Testis (tissue), 2 donors: ENCODE measurements at regions not wholly inside any gene's neighbourhood (a gene's known extent, or its start where the extent isn't known, plus 50 kb on each side); places are given as distances from the start of the nearest gene placed in this dataset.

Source experiments
- DNase-seq: peaks from one replicate; pipeline ENCODE4 v3.0.0-alpha.2; 2019
- H3K27ac ChIP-seq, 2 donors: fragments of 200-600 bp; sonication (generic); one replicate each; pipeline ENCODE4 v1.5.1; 2019
- H3K27me3 ChIP-seq: fragments of 200-600 bp; sonication (generic); one replicate; pipeline ENCODE4 v1.5.1; 2019
- H3K36me3 ChIP-seq: fragments of 200-600 bp; sonication (generic); one replicate; pipeline ENCODE4 v1.5.1; 2017; ENCODE audit warnings: low read depth; ENCODE audit errors: missing control alignments
- H3K4me1 ChIP-seq: fragments of 200-600 bp; sonication (generic); one replicate; pipeline ENCODE4 v1.5.1; 2019
- H3K4me3 ChIP-seq, 2 donors: fragments of 200-600 bp; sonication (generic); one replicate each; pipeline ENCODE4 v1.5.1; 2017 to 2019
- H3K9me3 ChIP-seq: fragments of 200-600 bp; sonication (generic); one replicate; pipeline ENCODE4 v1.5.1; 2017
- POLR2A ChIP-seq: fragments of 450-650 bp; IDR thresholded peaks from one replicate; pipeline ENCODE4 v1.6.1; 2017; ENCODE audit warnings: antibody characterized with exemption, mild to moderate bottlenecking, moderate library complexity
- WGBS, 2 donors: methylation state at CpG; one replicate each; pipeline ENCODE4 v1.1.5; 2018; 5-methylcytosine and 5-hydroxymethylcytosine counted together
- intact Hi-C: fragments of 100-400 bp; cut with DNase I; formaldehyde crosslinking; loops from one replicate; pipeline ENCODE4 v1.15.1; 2023; ENCODE audit warnings: low total_unique reads
- TF ChIP-seq, protein P1 (sequence below), 3 experiments: fragments of 450-650 bp in 2 of 3; fragments of 200-600 bp in 1 of 3; sonication (generic) in 1 of 3; IDR thresholded peaks; one replicate each; pipeline ENCODE4 v1.5.1; 2016 to 2019; ENCODE audit warnings: antibody characterized with exemption in 3 of 3, mild to moderate bottlenecking in 2 of 3, moderate library complexity in 1 of 3

- no peak overlapping the region for H3K4me3 ChIP-seq
- WGBS, 2 donors: 49 to 58% methylated on average over 2 of the region's 2 CpGs
- H3K27me3 ChIP-seq: no peaks in the 10 kb centered on the region
- no peaks in the 10 kb centered on the region for H3K4me1 ChIP-seq
- H3K36me3 ChIP-seq: no peaks in the 10 kb centered on the region
- no peak for DNase-seq
- intact Hi-C loops: no loop called here
- TF ChIP-seq POLR2A: no peak
- TF ChIP-seq, protein P1, sequence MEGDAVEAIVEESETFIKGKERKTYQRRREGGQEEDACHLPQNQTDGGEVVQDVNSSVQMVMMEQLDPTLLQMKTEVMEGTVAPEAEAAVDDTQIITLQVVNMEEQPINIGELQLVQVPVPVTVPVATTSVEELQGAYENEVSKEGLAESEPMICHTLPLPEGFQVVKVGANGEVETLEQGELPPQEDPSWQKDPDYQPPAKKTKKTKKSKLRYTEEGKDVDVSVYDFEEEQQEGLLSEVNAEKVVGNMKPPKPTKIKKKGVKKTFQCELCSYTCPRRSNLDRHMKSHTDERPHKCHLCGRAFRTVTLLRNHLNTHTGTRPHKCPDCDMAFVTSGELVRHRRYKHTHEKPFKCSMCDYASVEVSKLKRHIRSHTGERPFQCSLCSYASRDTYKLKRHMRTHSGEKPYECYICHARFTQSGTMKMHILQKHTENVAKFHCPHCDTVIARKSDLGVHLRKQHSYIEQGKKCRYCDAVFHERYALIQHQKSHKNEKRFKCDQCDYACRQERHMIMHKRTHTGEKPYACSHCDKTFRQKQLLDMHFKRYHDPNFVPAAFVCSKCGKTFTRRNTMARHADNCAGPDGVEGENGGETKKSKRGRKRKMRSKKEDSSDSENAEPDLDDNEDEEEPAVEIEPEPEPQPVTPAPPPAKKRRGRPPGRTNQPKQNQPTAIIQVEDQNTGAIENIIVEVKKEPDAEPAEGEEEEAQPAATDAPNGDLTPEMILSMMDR (IDR thresholded peaks at IDR 0.05): no peak
- H3K9me3 ChIP-seq: no peaks in the 10 kb centered on the region
- no peak overlapping the region for H3K27ac ChIP-seq
These were observed 286.9 kb downstream of the TMX3 start for GRCh38 chr18:68427951-68428401.

DNA sequence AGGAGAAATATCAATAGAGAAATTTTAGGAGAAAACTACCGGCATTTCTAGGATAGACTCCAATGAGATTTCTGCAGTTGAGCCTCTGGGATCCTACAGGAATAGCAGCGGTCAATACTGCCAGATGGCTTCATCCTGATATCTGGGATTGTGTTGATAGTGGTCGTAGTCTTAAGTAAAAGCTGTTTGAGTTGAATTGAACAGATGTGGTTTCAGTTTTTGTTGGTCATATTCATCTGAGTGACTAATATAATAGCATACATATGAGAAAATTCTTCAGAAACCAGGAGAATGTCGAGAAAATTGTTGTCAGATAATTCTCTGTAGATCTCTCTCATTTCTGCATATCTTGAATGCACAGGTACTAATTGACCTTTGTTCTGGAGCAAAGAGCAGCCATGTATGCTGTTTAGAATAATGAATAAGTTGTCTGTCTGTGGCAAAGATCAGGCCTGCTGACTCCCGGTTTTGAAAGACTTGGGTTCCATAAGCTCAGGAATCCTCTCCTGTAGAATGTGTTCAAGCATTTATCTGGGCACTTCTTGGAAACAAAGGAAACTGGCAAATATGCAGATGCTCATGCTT, 288.1 kb downstream of the TMX3 start:
- Histone ChIP-seq H3K9me3 (no peaks in the 10 kb centered on the region), H3K4me3 (no peak overlapping the region), H3K4me1 (no peaks in the 10 kb centered on the region), H3K27ac (no peak overlapping the region), H3K27me3 (no peaks in the 10 kb centered on the region), H3K36me3 (no peaks in the 10 kb centered on the region)
- DNase-seq: no peak
- 87 to 88% methylated on average over 5 of the region's 5 CpGs for WGBS, 2 donors
- intact Hi-C loops: no loop called here
- TF ChIP-seq POLR2A: no peak
- TF ChIP-seq, protein P1 (IDR thresholded peaks at IDR 0.05): no peak

DNA sequence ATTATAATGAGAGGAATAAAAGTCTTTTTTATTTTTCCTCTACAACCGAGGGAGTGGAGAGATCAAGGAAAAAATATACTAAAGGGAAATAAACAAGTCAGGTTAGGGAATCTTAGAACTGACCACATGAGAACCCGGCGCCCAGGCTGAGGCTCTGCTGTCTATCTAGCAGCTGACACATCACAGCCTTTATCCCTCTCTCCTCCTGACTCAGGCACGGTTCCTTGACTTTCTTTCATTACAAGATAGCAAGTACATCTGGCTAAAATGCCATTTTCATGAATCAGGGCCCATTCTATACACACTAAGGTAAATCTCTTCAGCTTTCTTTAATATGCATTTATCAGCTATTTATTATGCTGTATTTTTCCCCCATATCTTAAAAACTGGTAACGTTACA, 296.0 kb downstream of the TMX3 start:
- DNase-seq: no peak
- Histone ChIP-seq H3K27me3 (no peaks in the 10 kb centered on the region), H3K9me3 (no peaks in the 10 kb centered on the region), H3K4me1 (no peaks in the 10 kb centered on the region), H3K27ac (no peak overlapping the region), H3K4me3 (no peak overlapping the region), H3K36me3 (no peaks in the 10 kb centered on the region)
- TF ChIP-seq, protein P1 (IDR thresholded peaks at IDR 0.05): no peak
- no peak for TF ChIP-seq POLR2A
- 68 to 81% methylated on average over 5 of the region's 5 CpGs for WGBS, 2 donors
- intact Hi-C loops: no loop called here

GRCh38 chr18:68418226-68418868, 296.6 kb downstream of the TMX3 start:
- H3K9me3 ChIP-seq: no peaks in the 10 kb centered on the region
- intact Hi-C loops: no loop called here
- H3K27ac ChIP-seq: no peak overlapping the region
- H3K36me3 ChIP-seq: no peaks in the 10 kb centered on the region
- 74 to 89% methylated on average over 11 of the region's 11 CpGs for WGBS, 2 donors
- no peaks in the 10 kb centered on the region for H3K27me3 ChIP-seq
- H3K4me1 ChIP-seq: no peaks in the 10 kb centered on the region
- DNase-seq: no peak
- no peak overlapping the region for H3K4me3 ChIP-seq
- TF ChIP-seq POLR2A: no peak
- TF ChIP-seq, protein P1 (IDR thresholded peaks at IDR 0.05): no peak

GRCh38 chr18:68417826-68418225, 297.1 kb downstream of the TMX3 start:
- DNase-seq: no peak

More at GRCh38 chr18:68417826-68418225, 297.1 kb downstream of the TMX3 start:
- WGBS, 2 donors: 74 to 77% methylated on average over 3 of the region's 3 CpGs
- TF ChIP-seq POLR2A: no peak
- TF ChIP-seq, protein P1 (IDR thresholded peaks at IDR 0.05): no peak
- H3K9me3 ChIP-seq: no peaks in the 10 kb centered on the region
- no peak overlapping the region for H3K4me3 ChIP-seq
- no peaks in the 10 kb centered on the region for H3K36me3 ChIP-seq
- H3K27ac ChIP-seq: no peak overlapping the region
- no peaks in the 10 kb centered on the region for H3K4me1 ChIP-seq
- intact Hi-C loops: no loop called here
- no peaks in the 10 kb centered on the region for H3K27me3 ChIP-seq
